ENCODE measurements at regions not wholly inside any gene's neighbourhood (a gene's known extent, or its start where the extent isn't known, plus 50 kb on each side); places are given as distances from the start of the nearest gene placed in this dataset.
"Not testable (repeated sequence)": the region's sequence is repeated elsewhere in the genome, so short reads cannot be mapped to it uniquely, and the experiment has no call there.

- no peak for DNase-seq
These were observed 402.8 kb upstream of the PODXL start for GRCh38 chr7:131959106-131959812.

- no peak for DNase-seq
These were observed 401.1 kb upstream of the PODXL start for GRCh38 chr7:131957338-131958020.

- DNase-seq, result no peak
These were observed 400.4 kb upstream of the PODXL start for GRCh38 chr7:131956864-131957263.

GRCh38 chr7:131955679-131956078 is 399.3 kb upstream of the PODXL start:
- DNase-seq, result no peak

DNA sequence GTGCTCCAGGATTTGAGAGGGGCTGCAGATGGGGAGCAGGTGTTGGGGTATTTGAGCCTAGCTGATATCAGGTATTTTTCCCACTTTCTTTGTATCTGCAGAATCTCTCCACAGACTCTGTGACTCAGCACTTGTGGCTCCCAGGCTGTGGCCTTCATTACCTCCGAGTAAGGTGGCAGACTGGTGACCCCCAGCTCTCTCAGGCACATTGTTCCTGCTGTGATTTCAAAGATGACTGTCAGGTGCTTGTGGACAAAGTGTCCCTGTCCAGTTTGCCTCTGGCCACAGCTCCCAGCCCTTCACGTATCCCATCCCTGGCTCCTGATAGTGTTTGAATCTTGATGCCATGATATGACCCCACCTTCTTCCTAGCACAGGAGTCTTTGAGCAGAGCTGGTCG is 396.8 kb upstream of the PODXL start:
- no peak for DNase-seq

GRCh38 chr7:131952365-131952764 is 395.9 kb upstream of the PODXL start:
- DNase-seq, result no peak

GRCh38 chr7:131950758-131951157 is 394.3 kb upstream of the PODXL start:
- no peak for DNase-seq

GRCh38 chr7:131949659-131950058 is 393.2 kb upstream of the PODXL start:
- no peak for DNase-seq

GRCh38 chr7:131948434-131949053 is 392.1 kb upstream of the PODXL start:
- DNase-seq, result no peak

GRCh38 chr7:131947661-131948060 is 391.2 kb upstream of the PODXL start:
- DNase-seq, result no peak

DNA sequence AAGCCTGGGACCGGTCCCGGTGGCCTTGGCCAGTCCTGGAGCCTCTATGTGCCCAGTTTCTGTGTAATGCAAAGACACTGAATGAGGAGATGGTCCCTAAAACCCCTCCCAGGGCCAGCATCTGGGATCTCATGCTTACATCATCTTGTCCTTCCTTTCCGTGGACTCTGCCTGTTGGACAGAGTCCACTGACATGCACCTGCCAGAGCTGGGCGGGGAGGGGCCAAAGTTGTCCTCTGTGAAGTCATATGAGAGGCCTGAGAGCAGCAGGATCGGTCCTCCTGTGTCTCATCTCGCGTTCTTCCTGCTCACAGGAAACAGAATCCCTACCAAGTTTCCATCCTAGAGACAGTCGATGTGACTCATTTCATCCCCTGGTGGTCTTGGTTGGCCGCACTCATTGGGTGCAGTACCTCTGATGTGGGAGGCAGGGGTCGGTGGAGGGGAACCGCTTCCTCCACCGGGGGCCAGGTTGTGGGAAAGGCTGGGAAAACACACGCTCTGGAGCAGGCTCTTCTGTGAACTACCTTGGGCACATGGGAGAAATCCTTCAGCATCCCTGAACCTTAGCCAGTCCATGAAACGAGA is 389.6 kb upstream of the PODXL start:
- DNase-seq, result no peak

GRCh38 chr7:131945313-131945911 is 389.0 kb upstream of the PODXL start:
- peak; percentile 46 to 57 for DNase-seq

GRCh38 chr7:131944556-131945069 is 388.2 kb upstream of the PODXL start:
- no peak for DNase-seq

- no peak for DNase-seq
These were observed 387.2 kb upstream of the PODXL start for GRCh38 chr7:131943646-131944045.

- no peak for DNase-seq
These were observed 386.8 kb upstream of the PODXL start for GRCh38 chr7:131943211-131943610.

DNA sequence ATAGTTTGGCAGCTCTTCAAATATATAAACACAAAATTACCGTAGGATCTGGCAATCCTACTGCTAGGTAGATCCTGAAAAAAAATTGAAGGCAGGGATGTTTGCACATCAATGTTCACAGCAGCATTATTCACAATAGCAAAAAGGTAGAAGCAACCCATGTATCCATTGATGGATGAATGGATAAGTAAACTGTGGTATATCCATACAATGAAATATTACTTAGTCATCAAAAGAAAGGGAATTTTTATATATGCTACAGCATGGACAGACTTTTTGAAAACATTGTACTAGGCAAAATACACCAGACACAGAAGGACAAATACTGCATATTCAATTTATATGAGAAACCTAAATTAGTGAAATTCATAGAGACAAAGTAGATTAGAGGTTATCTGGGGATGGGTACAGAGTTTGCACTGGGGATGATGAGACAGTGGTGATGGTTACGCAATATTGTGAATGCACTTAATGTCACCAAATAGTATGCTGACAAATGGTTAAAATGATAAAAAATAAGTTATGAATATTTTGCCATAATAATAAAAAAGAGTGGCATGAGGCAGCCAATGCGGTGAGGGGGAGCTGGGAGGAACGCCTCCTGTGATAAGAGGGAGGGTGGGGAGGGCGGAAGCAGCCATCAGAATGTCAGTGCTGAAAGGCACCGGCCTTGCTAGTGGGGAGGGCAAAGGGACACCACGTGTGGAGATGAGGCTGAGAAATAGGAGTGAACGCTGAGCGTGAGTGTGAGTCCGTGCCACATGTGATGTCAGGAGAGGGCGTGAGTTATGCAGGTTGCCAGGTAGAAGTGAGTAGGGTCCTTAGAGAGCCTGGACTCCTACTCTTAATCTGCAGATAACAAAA is 386.1 kb upstream of the PODXL start:
- DNase-seq, result no peak

DNA sequence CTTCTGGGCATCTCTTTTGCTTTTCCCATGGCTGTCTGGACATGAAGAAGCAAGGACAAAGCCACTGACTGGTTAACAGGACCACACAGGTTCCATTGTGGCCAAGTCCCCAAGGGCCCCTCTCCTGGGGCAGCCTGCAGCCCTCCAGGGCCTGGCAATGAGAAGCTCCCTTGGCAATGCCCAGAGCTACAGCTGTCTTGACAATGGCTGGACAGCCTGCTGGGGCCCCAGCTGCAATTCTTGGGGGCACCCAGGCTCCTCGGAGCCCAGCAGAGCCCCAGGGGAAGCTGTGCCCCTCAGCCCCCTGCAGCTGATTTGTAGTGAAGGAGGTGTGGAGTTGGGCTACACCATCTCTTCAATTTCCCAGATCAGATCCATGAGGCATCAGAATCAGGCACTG is 384.9 kb upstream of the PODXL start:
- DNase-seq, result no peak

DNA sequence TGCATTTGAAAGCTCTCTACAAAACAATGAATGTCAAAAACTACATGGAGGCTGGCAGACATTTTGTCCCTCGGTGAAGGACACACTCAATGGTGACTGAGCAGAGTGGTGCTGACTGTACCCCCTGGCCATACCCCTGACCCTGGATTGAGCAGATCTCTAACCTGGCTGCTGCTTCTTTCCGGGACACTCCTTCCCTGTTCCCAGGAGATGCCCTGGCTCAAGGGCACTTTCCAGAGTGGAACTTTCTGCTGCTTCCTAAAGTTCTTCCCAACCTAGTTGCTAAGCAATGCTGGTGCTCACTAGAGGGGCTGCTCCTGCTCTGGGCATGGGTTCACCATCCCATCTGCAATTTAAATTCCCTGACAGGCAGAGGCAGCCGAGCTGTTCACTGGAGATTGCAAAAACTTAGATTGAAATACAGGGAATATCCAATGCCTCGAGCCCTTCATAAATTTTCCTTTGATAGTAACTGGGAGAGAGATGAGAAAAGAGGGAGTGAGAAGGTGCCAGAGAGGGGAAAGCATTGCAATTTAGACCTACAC is 384.3 kb upstream of the PODXL start:
- DNase-seq, result no peak

- DNase-seq, result not testable (repeated sequence)
These were observed 382.4 kb upstream of the PODXL start for GRCh38 chr7:131938788-131939187.

GRCh38 chr7:131937868-131938267 is 381.4 kb upstream of the PODXL start:
- DNase-seq, result no peak

GRCh38 chr7:131935180-131935579 is 378.8 kb upstream of the PODXL start:
- no peak for DNase-seq

GRCh38 chr7:131934452-131934851 is 378.0 kb upstream of the PODXL start:
- DNase-seq, result no peak
